ENCODE measurements at regions not wholly inside any gene's neighbourhood (a gene's known extent, or its start where the extent isn't known, plus 50 kb on each side); places are given as distances from the start of the nearest gene placed in this dataset.

DNA sequence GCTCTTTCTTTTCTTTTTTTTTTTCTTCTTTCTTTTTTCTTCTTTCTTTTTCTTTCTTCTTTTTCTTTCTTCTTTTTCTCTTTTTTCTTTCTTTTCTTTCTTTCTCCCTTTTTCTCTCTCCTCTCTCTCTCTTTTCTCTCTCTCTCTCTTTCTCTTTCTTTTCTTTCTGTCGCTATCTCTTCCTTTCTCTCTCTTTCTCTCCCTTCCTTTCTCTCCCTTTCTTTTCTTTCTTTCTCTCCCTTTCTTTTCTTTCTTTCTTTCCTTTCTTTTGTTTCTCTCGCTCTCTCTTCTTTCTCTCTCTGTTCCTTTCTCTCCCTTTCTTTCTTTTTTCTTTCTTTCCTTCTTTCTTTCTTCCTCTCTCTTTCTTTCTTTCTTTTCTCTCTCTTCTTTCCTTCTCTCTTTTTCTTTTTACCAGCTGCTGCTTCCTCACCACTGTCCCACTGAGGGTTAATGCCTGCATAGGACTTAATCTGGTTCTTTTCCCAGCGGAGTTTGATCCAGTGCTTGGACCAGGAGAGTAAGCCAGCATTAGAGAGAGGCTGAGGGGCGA is 145.4 kb upstream of the SIX2 start:
- TF ChIP-seq, protein P1, sequence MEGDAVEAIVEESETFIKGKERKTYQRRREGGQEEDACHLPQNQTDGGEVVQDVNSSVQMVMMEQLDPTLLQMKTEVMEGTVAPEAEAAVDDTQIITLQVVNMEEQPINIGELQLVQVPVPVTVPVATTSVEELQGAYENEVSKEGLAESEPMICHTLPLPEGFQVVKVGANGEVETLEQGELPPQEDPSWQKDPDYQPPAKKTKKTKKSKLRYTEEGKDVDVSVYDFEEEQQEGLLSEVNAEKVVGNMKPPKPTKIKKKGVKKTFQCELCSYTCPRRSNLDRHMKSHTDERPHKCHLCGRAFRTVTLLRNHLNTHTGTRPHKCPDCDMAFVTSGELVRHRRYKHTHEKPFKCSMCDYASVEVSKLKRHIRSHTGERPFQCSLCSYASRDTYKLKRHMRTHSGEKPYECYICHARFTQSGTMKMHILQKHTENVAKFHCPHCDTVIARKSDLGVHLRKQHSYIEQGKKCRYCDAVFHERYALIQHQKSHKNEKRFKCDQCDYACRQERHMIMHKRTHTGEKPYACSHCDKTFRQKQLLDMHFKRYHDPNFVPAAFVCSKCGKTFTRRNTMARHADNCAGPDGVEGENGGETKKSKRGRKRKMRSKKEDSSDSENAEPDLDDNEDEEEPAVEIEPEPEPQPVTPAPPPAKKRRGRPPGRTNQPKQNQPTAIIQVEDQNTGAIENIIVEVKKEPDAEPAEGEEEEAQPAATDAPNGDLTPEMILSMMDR (IDR thresholded peaks at IDR 0.05) = no peak
- TF ChIP-seq POLR2A (IDR thresholded peaks at IDR 0.05) = no peak
